GM23338 (cell line): ENCODE measurements at regions not wholly inside any gene's neighbourhood (a gene's known extent, or its start where the extent isn't known, plus 50 kb on each side); places are given as distances from the start of the nearest gene placed in this dataset.

ENCODE experiments used
- CREB1 ChIP-seq: fragments of 250-450 bp; sonication (Bioruptor Pico); IDR thresholded peaks from 2 replicates; pipeline ENCODE4 v1.5.0; 2020; ENCODE audit warnings: low read depth, mild to moderate bottlenecking, moderate library complexity
- EZH2 ChIP-seq: fragments of 200-600 bp; sonication (generic); IDR thresholded peaks from one replicate; pipeline ENCODE4 v1.8.0; 2017; ENCODE audit warnings: antibody characterized with exemption, mild to moderate bottlenecking, low read depth; ENCODE audit not compliant: unreplicated experiment
- JUNB ChIP-seq: IDR thresholded peaks from one replicate; pipeline ENCODE4 v1.6.1; 2016; ENCODE audit warnings: antibody characterized with exemption; ENCODE audit not compliant: unreplicated experiment
- POLR2AphosphoS5 ChIP-seq: IDR thresholded peaks from 2 replicates; pipeline ENCODE4 v1.6.1; 2016; ENCODE audit warnings: antibody characterized with exemption, low read depth
- STAT1 ChIP-seq: IDR thresholded peaks from one replicate; pipeline ENCODE4 v1.6.1; 2016; ENCODE audit warnings: antibody characterized with exemption; ENCODE audit not compliant: unreplicated experiment
- ZNF114 ChIP-seq: fragments of 250-450 bp; sonication (Bioruptor Pico); IDR thresholded peaks from 2 replicates; pipeline ENCODE4 v1.5.0; 2020; ENCODE audit warnings: mild to moderate bottlenecking, moderate library complexity
- TF ChIP-seq, protein P1 (sequence below): fragments of 250-450 bp; sonication (Bioruptor Pico); IDR thresholded peaks from 2 replicates; pipeline ENCODE4 v1.5.0; 2020; ENCODE audit warnings: mild to moderate bottlenecking, moderate library complexity
- TF ChIP-seq, protein P2 (sequence below), 2 experiments: fragments of 200-600 bp in 1 of 2; sonication (generic) in 1 of 2; conservative IDR thresholded peaks; 2 replicates each; pipeline versions ENCODE4 v1.5.1 to v1.6.1; 2016 to 2017; ENCODE audit warnings: antibody characterized with exemption in 2 of 2, low read depth in 2 of 2, mild to moderate bottlenecking in 2 of 2, moderate library complexity in 1 of 2
- TF ChIP-seq, protein P3 (sequence below): IDR thresholded peaks from one replicate; pipeline ENCODE4 v1.6.1; 2018; ENCODE audit warnings: antibody characterized with exemption; ENCODE audit not compliant: unreplicated experiment

DNA sequence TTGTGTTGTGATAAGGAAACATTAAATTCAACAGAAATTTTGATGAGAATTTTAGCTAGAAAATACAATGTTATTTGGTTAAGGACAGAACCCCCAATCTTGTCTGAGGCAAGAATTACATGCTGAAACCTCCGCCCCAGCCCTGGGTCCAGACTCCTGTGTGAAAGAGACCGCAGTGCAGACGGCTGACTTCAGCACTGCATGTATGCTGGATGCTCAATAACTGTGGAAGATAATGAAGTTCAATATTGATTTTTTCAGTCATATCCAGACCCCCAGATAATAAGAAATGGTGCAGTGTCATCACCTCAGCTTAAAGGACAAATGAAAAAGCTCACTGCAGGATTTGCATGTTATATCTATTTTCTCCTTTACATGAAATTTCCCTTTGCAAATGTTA lies 188.3 kb upstream of the CNTN4 start (continued):
- TF ChIP-seq, protein P1, sequence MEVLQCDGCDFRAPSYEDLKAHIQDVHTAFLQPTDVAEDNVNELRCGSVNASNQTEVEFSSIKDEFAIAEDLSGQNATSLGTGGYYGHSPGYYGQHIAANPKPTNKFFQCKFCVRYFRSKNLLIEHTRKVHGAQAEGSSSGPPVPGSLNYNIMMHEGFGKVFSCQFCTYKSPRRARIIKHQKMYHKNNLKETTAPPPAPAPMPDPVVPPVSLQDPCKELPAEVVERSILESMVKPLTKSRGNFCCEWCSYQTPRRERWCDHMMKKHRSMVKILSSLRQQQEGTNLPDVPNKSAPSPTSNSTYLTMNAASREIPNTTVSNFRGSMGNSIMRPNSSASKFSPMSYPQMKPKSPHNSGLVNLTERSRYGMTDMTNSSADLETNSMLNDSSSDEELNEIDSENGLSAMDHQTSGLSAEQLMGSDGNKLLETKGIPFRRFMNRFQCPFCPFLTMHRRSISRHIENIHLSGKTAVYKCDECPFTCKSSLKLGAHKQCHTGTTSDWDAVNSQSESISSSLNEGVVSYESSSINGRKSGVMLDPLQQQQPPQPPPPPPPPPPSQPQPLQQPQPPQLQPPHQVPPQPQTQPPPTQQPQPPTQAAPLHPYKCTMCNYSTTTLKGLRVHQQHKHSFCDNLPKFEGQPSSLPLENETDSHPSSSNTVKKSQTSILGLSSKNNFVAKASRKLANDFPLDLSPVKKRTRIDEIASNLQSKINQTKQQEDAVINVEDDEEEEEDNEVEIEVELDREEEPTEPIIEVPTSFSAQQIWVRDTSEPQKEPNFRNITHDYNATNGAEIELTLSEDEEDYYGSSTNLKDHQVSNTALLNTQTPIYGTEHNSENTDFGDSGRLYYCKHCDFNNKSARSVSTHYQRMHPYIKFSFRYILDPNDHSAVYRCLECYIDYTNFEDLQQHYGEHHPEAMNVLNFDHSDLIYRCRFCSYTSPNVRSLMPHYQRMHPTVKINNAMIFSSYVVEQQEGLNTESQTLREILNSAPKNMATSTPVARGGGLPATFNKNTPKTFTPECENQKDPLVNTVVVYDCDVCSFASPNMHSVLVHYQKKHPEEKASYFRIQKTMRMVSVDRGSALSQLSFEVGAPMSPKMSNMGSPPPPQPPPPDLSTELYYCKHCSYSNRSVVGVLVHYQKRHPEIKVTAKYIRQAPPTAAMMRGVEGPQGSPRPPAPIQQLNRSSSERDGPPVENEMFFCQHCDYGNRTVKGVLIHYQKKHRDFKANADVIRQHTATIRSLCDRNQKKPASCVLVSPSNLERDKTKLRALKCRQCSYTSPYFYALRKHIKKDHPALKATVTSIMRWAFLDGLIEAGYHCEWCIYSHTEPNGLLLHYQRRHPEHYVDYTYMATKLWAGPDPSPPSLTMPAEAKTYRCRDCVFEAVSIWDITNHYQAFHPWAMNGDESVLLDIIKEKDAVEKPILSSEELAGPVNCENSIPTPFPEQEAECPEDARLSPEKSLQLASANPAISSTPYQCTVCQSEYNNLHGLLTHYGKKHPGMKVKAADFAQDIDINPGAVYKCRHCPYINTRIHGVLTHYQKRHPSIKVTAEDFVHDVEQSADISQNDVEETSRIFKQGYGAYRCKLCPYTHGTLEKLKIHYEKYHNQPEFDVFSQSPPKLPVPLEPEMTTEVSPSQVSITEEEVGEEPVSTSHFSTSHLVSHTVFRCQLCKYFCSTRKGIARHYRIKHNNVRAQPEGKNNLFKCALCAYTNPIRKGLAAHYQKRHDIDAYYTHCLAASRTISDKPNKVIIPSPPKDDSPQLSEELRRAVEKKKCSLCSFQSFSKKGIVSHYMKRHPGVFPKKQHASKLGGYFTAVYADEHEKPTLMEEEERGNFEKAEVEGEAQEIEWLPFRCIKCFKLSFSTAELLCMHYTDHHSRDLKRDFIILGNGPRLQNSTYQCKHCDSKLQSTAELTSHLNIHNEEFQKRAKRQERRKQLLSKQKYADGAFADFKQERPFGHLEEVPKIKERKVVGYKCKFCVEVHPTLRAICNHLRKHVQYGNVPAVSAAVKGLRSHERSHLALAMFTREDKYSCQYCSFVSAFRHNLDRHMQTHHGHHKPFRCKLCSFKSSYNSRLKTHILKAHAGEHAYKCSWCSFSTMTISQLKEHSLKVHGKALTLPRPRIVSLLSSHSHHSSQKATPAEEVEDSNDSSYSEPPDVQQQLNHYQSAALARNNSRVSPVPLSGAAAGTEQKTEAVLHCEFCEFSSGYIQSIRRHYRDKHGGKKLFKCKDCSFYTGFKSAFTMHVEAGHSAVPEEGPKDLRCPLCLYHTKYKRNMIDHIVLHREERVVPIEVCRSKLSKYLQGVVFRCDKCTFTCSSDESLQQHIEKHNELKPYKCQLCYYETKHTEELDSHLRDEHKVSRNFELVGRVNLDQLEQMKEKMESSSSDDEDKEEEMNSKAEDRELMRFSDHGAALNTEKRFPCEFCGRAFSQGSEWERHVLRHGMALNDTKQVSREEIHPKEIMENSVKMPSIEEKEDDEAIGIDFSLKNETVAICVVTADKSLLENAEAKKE (CRISPR knock-in tag), result no peak
- TF ChIP-seq, protein P2, sequence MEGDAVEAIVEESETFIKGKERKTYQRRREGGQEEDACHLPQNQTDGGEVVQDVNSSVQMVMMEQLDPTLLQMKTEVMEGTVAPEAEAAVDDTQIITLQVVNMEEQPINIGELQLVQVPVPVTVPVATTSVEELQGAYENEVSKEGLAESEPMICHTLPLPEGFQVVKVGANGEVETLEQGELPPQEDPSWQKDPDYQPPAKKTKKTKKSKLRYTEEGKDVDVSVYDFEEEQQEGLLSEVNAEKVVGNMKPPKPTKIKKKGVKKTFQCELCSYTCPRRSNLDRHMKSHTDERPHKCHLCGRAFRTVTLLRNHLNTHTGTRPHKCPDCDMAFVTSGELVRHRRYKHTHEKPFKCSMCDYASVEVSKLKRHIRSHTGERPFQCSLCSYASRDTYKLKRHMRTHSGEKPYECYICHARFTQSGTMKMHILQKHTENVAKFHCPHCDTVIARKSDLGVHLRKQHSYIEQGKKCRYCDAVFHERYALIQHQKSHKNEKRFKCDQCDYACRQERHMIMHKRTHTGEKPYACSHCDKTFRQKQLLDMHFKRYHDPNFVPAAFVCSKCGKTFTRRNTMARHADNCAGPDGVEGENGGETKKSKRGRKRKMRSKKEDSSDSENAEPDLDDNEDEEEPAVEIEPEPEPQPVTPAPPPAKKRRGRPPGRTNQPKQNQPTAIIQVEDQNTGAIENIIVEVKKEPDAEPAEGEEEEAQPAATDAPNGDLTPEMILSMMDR (conservative IDR thresholded peaks at IDR 0.05; ENCODE audit: low read depth in 2 of 2), result no peak
- TF ChIP-seq EZH2 (no peak), POLR2AphosphoS5 (no peak), ZNF114 (CRISPR knock-in tag) (no peak), STAT1 (no peak), JUNB (no peak), CREB1 (CRISPR knock-in tag) (no peak)
- TF ChIP-seq, protein P3, sequence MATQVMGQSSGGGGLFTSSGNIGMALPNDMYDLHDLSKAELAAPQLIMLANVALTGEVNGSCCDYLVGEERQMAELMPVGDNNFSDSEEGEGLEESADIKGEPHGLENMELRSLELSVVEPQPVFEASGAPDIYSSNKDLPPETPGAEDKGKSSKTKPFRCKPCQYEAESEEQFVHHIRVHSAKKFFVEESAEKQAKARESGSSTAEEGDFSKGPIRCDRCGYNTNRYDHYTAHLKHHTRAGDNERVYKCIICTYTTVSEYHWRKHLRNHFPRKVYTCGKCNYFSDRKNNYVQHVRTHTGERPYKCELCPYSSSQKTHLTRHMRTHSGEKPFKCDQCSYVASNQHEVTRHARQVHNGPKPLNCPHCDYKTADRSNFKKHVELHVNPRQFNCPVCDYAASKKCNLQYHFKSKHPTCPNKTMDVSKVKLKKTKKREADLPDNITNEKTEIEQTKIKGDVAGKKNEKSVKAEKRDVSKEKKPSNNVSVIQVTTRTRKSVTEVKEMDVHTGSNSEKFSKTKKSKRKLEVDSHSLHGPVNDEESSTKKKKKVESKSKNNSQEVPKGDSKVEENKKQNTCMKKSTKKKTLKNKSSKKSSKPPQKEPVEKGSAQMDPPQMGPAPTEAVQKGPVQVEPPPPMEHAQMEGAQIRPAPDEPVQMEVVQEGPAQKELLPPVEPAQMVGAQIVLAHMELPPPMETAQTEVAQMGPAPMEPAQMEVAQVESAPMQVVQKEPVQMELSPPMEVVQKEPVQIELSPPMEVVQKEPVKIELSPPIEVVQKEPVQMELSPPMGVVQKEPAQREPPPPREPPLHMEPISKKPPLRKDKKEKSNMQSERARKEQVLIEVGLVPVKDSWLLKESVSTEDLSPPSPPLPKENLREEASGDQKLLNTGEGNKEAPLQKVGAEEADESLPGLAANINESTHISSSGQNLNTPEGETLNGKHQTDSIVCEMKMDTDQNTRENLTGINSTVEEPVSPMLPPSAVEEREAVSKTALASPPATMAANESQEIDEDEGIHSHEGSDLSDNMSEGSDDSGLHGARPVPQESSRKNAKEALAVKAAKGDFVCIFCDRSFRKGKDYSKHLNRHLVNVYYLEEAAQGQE, result no peak
